ENCODE measurements at regions not wholly inside any gene's neighbourhood (a gene's known extent, or its start where the extent isn't known, plus 50 kb on each side); places are given as distances from the start of the nearest gene placed in this dataset.

DNA sequence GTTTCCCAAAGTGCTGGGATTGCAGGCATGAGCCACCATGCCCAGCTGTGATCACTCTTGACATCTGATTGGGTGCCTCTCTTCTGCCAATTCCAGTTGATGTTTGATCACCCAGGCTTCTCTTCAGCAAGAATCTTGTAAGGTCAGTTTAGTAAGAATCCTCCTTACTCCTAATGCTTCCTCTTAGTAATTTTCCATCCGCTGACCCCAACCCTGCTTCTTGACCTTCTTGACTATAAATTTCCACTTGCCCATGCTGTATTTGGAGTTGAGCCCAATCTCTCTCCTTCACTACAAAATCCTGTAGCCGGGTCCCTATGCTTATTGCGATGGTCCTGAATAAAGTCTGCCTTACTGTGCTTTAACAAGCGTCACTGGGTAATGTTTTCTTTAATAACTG lies 75.4 kb downstream of the DDIT4L start:
- ChIA-PET POLR2A (no interaction called here), CTCF (ENCODE audit: low intra/inter-chr PET ratio) (no interaction called here)
- ATAC-seq (no peak), DNase-seq (ENCODE audit: extremely low read depth in 1 of 4, low spot score in 3 of 4) (no peak), FAIRE-seq (no peak)
- WGBS (ENCODE audit: insufficient coverage, low coverage, missing lambda C conversion rate): 2% methylated on average over 4 of the region's 4 CpGs
- H3K9ac ChIP-seq (ENCODE audit: insufficient read depth in 1 of 2, low read depth in 2 of 2, low read length in 2 of 2): no peak overlapping the region
- H3K4me3 ChIP-seq: no peak overlapping the region
- no peaks in the 10 kb centered on the region for H3K9me3 ChIP-seq (replicated peaks; ENCODE audit: control insufficient read depth, insufficient read depth, low read depth, low read length)
- no TSS peak for BruUV-seq (replicated peaks)
- no peaks in the 10 kb centered on the region for H3K27me3 ChIP-seq (ENCODE audit: control insufficient read depth in 2 of 2, insufficient read depth in 2 of 2, low read length in 2 of 2)
- intact Hi-C loops (cut with micrococcal nuclease) (no loop called here), in situ Hi-C loops (cut with MboI) (no loop called here)
- H3K4me2 ChIP-seq (ENCODE audit: insufficient read depth, low read length): no peak overlapping the region
- H3K9me1 ChIP-seq (ENCODE audit: control insufficient read depth, insufficient read depth, low read length): no peaks in the 10 kb centered on the region
- H3K79me2 ChIP-seq (ENCODE audit: control insufficient read depth, insufficient read depth, low read length): no peaks in the 10 kb centered on the region
- H3K27ac ChIP-seq (ENCODE audit: extremely low read depth, low read depth, low read length): no peak overlapping the region
- H3K4me1 ChIP-seq (replicated peaks in 1 of 2; ENCODE audit: control insufficient read depth in 2 of 2, insufficient read depth in 2 of 2, low read length in 2 of 2): no peaks in the 10 kb centered on the region
- no peaks in the 10 kb centered on the region for H4K20me1 ChIP-seq (replicated peaks; ENCODE audit: control insufficient read depth, insufficient read depth, low read length)
- no peaks in the 10 kb centered on the region for H3K36me3 ChIP-seq (ENCODE audit: control insufficient read depth, insufficient read depth, low read length)
- TF ChIP-seq ZNF232 (CRISPR knock-in tag; IDR thresholded peaks at IDR 0.05): no peak
- TF ChIP-seq ZNF766 (CRISPR knock-in tag; conservative IDR thresholded peaks at IDR 0.05): no peak
- no peak for TF ChIP-seq SMAD1 (IDR thresholded peaks at IDR 0.05; ENCODE audit: low read depth, low read length, partially characterized antibody)
- no peak for TF ChIP-seq POLR2AphosphoS5 (IDR thresholded peaks at IDR 0.05; ENCODE audit: control insufficient read depth, insufficient read depth, low read depth, low read length)
- TF ChIP-seq CC2D1A (IDR thresholded peaks at IDR 0.05): no peak
- TF ChIP-seq, protein P1, sequence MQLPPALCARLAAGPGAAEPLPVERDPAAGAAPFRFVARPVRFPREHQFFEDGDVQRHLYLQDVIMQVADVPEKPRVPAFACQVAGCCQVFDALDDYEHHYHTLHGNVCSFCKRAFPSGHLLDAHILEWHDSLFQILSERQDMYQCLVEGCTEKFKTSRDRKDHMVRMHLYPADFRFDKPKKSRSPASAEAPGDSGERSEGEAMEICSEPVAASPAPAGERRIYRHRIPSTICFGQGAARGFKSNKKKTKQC (CRISPR knock-in tag; IDR thresholded peaks at IDR 0.05): no peak
- no peak for TF ChIP-seq TAF1 (IDR thresholded peaks at IDR 0.05; ENCODE audit: control insufficient read depth, extremely low read depth, insufficient read depth, low read length, severe bottlenecking)
- no peak for TF ChIP-seq FUS (optimal IDR thresholded peaks at IDR 0.05; ENCODE audit: low read depth, low read length)
- no peak for TF ChIP-seq STAG1 (CRISPR knock-in tag; IDR thresholded peaks at IDR 0.05; ENCODE audit: borderline replicate concordance)
- no peak for TF ChIP-seq TCF3 (CRISPR knock-in tag; IDR thresholded peaks at IDR 0.05)
- TF ChIP-seq, protein P2, sequence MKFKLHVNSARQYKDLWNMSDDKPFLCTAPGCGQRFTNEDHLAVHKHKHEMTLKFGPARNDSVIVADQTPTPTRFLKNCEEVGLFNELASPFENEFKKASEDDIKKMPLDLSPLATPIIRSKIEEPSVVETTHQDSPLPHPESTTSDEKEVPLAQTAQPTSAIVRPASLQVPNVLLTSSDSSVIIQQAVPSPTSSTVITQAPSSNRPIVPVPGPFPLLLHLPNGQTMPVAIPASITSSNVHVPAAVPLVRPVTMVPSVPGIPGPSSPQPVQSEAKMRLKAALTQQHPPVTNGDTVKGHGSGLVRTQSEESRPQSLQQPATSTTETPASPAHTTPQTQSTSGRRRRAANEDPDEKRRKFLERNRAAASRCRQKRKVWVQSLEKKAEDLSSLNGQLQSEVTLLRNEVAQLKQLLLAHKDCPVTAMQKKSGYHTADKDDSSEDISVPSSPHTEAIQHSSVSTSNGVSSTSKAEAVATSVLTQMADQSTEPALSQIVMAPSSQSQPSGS (CRISPR knock-in tag; IDR thresholded peaks at IDR 0.05): no peak
- TF ChIP-seq SIX5 (IDR thresholded peaks at IDR 0.05; ENCODE audit: borderline replicate concordance in 1 of 2, insufficient read depth in 1 of 2, low read depth in 1 of 2, low read length in 2 of 2): no peak
- H2AFZ ChIP-seq (ENCODE audit: low read depth, low read length): no peak overlapping the region

Measured in K562 (cell line).